Neural cell (in vitro differentiated cells): ENCODE measurements at regions not wholly inside any gene's neighbourhood (a gene's known extent, or its start where the extent isn't known, plus 50 kb on each side); places are given as distances from the start of the nearest gene placed in this dataset.

Experiments
- CTCF ChIP-seq: fragments of 450-650 bp; IDR thresholded peaks from 2 replicates; pipeline ENCODE4 v1.5.1; 2014; ENCODE audit warnings: antibody characterized with exemption, mild to moderate bottlenecking, moderate library complexity; ENCODE audit not compliant: poor library complexity, severe bottlenecking
- EP300 ChIP-seq: fragments of 450-650 bp; conservative IDR thresholded peaks from 2 replicates; pipeline ENCODE4 v1.6.1; 2014; ENCODE audit warnings: antibody characterized with exemption, mild to moderate bottlenecking, moderate library complexity; ENCODE audit not compliant: poor library complexity, severe bottlenecking
- EZH2 ChIP-seq: fragments of 200-600, 300-800 bp; shearing (Covaris generic), sonication (generic); IDR thresholded peaks from 2 replicates; pipeline ENCODE4 v1.6.1; 2014; ENCODE audit warnings: antibody characterized with exemption, low read length, borderline replicate concordance, mild to moderate bottlenecking; ENCODE audit not compliant: insufficient read depth, poor library complexity, severe bottlenecking
- MXI1 ChIP-seq: fragments of 450-650 bp; conservative IDR thresholded peaks from 2 replicates; pipeline ENCODE4 v1.6.1; 2014; ENCODE audit warnings: antibody characterized with exemption, mild to moderate bottlenecking; ENCODE audit not compliant: poor library complexity, severe bottlenecking
- POLR2AphosphoS5 ChIP-seq: IDR thresholded peaks from 2 replicates; pipeline ENCODE4 v1.6.1; 2012
- RAD21 ChIP-seq: fragments of 450-650 bp; conservative IDR thresholded peaks from 2 replicates; pipeline ENCODE4 v1.6.1; 2014; ENCODE audit warnings: antibody characterized with exemption, mild to moderate bottlenecking, moderate library complexity
- TAF1 ChIP-seq: IDR thresholded peaks from 2 replicates; pipeline ENCODE4 v1.6.1; 2012; ENCODE audit warnings: low read depth

DNA sequence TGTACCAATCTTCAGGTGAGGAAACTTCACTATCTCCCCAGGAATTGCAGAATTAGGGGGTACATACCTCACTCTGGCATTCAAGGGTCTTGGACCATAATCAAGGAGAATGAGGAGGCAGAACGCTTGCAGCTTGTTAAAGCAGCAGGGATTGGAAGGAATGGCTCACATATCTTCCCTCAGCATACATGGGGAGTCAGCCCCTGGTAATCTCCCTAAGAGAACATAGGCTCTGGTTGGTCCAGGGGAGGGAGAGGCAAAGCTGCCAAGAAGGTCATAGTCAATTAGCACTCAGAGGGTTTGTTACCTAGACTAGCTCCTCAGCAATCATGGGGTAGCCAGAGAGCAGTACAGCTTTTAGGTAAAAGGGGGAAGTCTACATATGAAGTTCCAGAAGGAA, 256.8 kb downstream of the INSC start:
- TF ChIP-seq POLR2AphosphoS5 (no peak), RAD21 (no peak), CTCF (no peak), MXI1 (no peak), EP300 (no peak), EZH2 (no peak), TAF1 (no peak)
